Endothelial cell of umbilical vein (primary cell): ENCODE measurements at regions not wholly inside any gene's neighbourhood (a gene's known extent, or its start where the extent isn't known, plus 50 kb on each side); places are given as distances from the start of the nearest gene placed in this dataset.

Experiments used
- EZH2 ChIP-seq: IDR thresholded peaks from 2 replicates; pipeline ENCODE4 v1.6.1; 2012; ENCODE audit warnings: borderline replicate concordance, low read depth, mild to moderate bottlenecking, moderate library complexity, low read length, inconsistent platforms; ENCODE audit not compliant: severe bottlenecking
- FOS ChIP-seq: IDR thresholded peaks from 2 replicates; pipeline ENCODE4 v1.6.1; 2011; ENCODE audit warnings: mild to moderate bottlenecking, low read length, moderate library complexity, borderline replicate concordance; ENCODE audit not compliant: insufficient read depth
- JUN ChIP-seq: IDR thresholded peaks from 2 replicates; pipeline ENCODE4 v1.6.1; 2011; ENCODE audit warnings: borderline replicate concordance, low read depth; ENCODE audit not compliant: insufficient read length, insufficient read depth
- POLR2A ChIP-seq: IDR thresholded peaks from 2 replicates; pipeline ENCODE4 v1.6.1; 2012; ENCODE audit warnings: low read depth, mild to moderate bottlenecking, control low read depth, low read length
- POLR2AphosphoS5 ChIP-seq: IDR thresholded peaks from 2 replicates; pipeline ENCODE4 v1.6.1; 2012; ENCODE audit warnings: low read depth, mild to moderate bottlenecking, control low read depth, low read length, moderate library complexity; ENCODE audit not compliant: insufficient read depth
- TF ChIP-seq, protein P1 (sequence below), 2 donors: IDR thresholded peaks; 1 replicate in 1 of 2; 2 replicates in 1 of 2; pipeline ENCODE4 v1.5.1; 2011; ENCODE audit warnings: low read length in 2 of 2, mild to moderate bottlenecking in 2 of 2, moderate library complexity in 2 of 2, control low read depth in 1 of 2, inconsistent platforms in 1 of 2, low read depth in 1 of 2; ENCODE audit not compliant: insufficient read depth in 1 of 2; ENCODE audit errors: extremely low read depth in 1 of 2
- TF ChIP-seq, protein P2 (sequence below): IDR thresholded peaks from 2 replicates; pipeline ENCODE4 v1.6.1; 2011; ENCODE audit not compliant: insufficient read depth, insufficient read length

DNA sequence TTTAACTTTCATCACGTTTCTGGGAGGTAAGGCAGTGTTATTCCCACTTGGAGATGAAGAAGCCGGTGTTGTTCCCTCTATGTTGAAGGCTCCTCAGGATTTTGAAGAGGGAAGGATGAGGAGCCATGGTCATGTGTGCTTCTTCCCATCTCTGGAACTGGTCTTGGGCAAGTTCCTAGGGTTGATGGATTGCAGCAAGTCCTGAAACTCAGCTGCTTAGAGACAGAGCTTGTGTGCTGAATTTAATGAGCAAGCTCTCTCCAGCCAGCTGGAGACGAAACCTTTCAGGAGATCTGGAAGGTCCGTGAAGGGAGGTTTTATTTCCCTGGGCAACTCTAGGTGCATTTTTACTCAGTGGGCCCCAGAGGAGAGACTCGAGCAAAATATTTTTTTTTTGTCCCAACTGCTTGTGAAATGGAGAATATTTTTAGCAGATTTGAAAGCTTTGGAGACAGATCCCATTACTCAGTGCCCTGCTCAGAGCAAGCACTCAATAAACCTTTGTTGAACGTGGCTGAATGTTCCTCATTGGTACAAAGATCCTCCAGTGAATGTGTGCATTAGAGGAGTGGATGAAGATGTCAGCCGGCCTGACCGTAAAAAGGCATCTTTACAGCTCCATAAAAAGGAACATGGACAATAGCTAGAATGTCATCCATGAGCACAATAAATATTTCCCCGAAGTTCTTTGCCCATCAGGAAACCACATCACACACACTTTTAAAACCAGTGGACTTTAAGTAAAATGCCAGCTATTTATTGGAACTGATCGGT lies 55.6 kb upstream of the RGMA start:
- TF ChIP-seq, protein P1, sequence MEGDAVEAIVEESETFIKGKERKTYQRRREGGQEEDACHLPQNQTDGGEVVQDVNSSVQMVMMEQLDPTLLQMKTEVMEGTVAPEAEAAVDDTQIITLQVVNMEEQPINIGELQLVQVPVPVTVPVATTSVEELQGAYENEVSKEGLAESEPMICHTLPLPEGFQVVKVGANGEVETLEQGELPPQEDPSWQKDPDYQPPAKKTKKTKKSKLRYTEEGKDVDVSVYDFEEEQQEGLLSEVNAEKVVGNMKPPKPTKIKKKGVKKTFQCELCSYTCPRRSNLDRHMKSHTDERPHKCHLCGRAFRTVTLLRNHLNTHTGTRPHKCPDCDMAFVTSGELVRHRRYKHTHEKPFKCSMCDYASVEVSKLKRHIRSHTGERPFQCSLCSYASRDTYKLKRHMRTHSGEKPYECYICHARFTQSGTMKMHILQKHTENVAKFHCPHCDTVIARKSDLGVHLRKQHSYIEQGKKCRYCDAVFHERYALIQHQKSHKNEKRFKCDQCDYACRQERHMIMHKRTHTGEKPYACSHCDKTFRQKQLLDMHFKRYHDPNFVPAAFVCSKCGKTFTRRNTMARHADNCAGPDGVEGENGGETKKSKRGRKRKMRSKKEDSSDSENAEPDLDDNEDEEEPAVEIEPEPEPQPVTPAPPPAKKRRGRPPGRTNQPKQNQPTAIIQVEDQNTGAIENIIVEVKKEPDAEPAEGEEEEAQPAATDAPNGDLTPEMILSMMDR (IDR thresholded peaks at IDR 0.05; ENCODE audit: extremely low read depth in 1 of 2, insufficient read depth in 1 of 2, low read depth in 1 of 2, low read length in 2 of 2), result no peak
- TF ChIP-seq POLR2AphosphoS5, result no peak
- no peak for TF ChIP-seq POLR2A
- no peak for TF ChIP-seq EZH2
- TF ChIP-seq FOS, result no peak
- no peak for TF ChIP-seq JUN
- TF ChIP-seq, protein P2, sequence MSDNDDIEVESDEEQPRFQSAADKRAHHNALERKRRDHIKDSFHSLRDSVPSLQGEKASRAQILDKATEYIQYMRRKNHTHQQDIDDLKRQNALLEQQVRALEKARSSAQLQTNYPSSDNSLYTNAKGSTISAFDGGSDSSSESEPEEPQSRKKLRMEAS, result no peak
